ENCODE measurements at regions not wholly inside any gene's neighbourhood (a gene's known extent, or its start where the extent isn't known, plus 50 kb on each side); places are given as distances from the start of the nearest gene placed in this dataset.

DNA sequence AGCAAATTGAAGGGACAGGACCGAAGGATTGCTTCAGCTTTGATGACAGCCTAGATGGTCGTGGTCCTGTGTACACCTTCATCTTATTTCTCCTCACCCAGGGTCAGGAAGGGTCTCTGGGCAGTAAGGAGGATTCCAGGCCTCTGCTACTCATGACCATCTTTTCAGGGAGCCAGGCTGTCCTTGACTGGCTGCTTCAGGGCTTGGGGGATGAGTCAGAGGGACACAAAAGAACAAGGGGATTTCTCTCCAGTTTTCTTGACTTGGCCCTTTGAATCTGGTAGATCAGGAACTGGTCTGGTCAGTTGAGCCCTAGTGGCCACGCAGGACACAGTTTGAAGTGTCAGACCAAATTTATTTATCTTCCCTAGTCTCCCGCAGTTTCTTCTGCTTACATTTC, 402.1 kb upstream of the CHD6 start:
- DNase-seq: no peak

- DNase-seq: no peak
Measured at GRCh38 chr20:42018979-42019378, 400.8 kb upstream of the CHD6 start.

DNA sequence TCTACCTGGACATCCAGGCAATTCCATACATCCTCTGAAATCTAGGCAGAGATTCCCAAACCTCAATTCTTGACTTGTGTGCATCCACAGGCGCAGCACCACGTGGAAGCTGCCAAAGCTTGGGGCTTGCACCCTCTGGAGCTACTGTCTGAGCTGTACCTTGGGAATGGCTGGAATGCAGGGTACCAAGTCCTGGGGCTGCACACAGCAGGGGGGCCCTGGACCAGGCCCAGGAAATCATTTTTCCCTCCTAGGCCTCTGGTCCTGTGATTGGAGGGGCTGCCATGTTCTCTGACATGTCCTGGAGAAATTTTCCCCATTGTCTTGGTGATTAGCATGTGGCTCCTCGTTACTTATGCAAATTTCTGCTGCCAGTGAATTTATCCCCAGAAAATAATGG, 391.9 kb upstream of the CHD6 start:
- no peak for DNase-seq

GRCh38 chr20:42007251-42007650, 389.1 kb upstream of the CHD6 start:
- DNase-seq: no peak

DNA sequence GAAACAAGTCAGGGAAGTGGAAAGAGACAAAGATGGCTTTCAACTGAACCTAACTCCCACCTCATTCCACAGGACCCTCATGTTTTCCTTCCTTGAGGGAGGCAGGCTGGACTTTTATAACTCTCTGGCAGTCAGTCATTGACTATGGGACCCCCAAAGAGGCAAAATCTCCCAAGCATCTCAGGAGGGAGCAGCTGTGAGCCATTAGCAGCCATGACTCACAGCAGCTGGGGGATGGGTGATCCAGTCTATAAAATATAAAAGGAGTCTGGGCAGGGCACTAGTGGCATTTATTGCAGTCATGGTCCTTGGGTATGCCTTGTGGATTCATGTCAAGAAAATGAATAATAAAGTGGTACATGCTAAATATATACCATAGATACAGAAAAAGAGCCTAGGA, 387.0 kb upstream of the CHD6 start:
- DNase-seq: no peak

GRCh38 chr20:42003380-42003779, 385.2 kb upstream of the CHD6 start:
- DNase-seq: no peak

DNA sequence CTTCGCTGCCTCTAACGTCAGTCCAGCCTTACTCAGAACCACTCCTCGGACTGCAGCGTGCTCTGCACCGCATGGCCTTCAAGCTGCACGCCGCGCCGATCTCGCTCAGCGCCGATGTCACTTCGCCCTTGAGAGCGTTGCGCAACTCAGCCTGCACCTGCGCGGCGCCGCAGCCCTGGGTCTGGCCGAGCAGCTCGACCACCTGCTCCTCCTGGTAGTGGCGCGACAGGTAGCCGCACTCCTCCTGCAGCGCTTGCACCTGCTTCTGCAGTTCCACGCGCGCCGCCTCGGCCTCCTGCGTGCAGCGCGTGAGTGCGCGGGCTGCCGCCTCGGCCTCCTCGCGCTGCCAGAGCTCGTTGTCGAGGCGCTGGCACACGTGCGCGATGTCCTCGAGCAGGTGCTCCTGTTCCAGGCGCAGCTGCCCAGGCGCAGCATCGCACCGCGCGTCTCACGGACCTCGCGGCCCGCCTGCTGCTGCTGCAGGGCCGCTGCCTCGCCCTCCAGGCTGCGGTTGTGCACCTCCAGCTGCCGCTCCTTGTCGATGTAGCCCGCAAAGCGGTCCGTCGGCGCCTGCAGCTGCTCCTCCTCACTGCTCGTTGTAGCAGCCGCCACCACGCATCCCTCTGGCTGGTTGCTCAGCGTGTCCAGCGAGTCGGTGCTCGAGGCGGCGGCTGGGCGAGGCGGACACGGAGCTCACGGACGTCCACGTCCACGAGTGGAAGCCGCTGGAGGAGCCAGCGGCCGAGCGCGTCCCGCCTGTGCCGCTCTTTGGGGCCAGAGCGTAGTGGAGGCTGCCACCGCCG, 380.6 kb upstream of the CHD6 start:
- no peak for DNase-seq

GRCh38 chr20:41996951-41997350, 378.8 kb upstream of the CHD6 start:
- DNase-seq: no peak

DNA sequence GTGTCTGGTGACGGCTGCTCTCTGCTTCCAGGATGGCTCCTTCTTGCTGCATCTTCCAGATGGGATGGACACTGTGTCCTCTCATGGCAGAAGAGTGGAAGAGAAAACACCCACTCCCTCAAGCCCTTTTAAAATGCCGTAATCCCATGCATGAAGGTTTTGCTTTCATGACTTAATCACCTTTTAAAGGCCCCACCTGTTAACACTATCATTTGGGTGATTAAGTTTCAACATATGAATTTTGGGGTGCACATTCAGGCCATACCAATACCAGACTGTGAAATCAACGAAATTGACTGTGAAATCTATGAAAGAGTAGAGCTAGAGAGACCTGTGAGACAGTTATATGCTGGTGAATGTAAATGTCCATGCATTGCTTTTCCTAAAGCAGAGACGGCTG, 374.3 kb upstream of the CHD6 start:
- no peak for DNase-seq

- no peak for DNase-seq
Measured at GRCh38 chr20:41991412-41991811, 373.2 kb upstream of the CHD6 start.

DNA sequence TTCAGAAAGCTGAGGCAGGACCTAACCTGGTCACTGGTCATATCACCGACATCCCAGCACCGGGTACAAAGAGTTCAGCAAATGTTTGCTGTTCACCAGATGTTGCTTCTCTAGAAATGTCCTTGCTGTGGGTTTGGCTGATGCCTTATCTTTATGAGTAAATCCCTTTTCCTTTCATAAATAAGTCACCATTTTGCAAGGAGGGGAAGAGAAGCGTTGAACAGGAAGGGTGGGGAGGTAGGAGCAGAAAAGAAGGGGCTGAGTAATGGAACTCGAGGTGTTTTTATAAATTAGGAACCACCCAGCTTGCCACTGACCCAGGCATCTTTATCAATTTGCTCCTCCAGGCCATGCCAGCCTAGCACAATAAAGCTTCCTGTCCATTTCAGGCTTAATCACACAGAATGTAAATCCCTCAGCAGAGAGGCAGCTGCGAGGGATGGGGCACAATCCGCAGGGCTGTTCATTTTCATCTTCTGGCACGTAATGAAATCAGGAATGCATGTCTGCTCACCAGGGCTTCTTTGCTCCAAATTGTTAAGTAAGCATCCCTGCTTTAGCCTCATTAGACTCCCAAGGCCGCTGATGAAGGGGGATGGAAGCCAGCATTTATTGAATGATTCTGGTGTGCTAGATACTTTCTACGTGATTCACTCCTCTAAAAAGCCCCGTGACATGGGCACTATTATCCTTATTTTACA, 371.9 kb upstream of the CHD6 start:
- no peak for DNase-seq

GRCh38 chr20:41989039-41989679, 371.0 kb upstream of the CHD6 start:
- no peak for DNase-seq

GRCh38 chr20:41984031-41984430, 365.9 kb upstream of the CHD6 start:
- no peak for DNase-seq

GRCh38 chr20:41983159-41983558, 365.0 kb upstream of the CHD6 start:
- DNase-seq: no peak

- no peak for DNase-seq
Measured at GRCh38 chr20:41981746-41982145, 363.6 kb upstream of the CHD6 start.

GRCh38 chr20:41978875-41979274, 360.7 kb upstream of the CHD6 start:
- no peak for DNase-seq

DNA sequence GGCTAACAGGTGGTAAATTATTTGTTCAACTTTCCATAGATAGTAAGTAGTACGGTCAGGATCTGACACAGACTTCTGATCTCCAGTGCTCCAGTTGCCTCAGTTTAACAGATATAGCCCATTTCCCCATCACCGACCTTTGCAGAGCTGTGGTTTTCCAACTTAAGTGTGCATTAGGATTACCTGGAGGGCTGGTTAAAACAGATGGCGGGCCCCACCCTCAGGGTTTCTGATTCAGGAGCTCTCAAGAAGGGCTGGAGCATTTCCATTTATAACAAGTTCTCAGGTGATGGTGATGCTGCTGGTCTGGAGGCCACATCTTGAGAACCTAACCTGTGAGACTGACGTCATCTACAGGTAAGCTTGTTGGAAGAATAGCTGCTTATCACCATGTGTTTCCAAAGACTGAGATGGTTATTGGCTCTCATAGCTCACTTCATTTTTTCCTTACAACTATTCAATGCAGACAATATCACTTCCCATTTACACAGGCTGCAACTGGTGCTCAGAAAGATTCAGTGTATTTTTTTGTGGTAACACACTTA, 360.1 kb upstream of the CHD6 start:
- DNase-seq: no peak

DNA sequence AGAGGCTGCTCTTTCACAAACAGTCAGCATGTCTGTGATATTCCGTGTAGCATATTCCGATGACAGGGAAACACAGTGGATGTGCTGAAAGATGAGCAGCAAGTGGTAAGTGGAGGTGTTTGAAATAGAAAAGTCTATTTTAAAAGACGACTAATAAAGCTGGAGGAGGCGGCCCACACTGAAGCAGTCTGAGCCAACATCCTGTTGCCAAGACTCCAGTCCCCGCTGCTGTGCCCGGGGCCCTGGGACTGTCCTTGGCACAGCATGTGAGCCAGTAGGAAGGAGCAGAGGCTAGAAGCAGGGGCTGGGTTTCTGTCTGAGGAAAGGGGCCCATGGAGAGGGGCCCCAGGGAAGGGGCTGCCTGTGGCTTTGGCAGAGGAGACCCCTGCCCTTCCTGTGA, 351.5 kb upstream of the CHD6 start:
- no peak for DNase-seq

DNA sequence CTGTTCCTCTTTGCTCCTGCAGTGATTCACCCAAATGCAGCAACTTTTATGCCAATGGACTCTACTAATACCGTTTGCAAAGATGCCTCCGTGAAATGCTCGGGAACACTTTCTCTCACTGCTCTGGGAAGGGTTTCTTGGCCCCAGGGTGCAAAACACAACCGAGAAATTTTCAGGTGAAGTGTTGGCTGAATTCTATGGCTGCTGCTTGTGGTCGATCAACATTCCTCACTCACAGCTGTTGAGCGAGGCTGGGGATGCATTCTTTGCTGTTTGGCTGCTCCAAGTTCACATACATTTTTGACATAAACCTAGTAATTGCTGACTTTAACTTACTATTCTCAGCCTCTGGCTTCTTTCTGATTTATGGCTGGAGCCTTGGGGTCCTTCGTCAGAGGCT, 342.0 kb upstream of the CHD6 start:
- DNase-seq: no peak

GRCh38 chr20:41958391-41958790, 340.2 kb upstream of the CHD6 start:
- no peak for DNase-seq

DNA sequence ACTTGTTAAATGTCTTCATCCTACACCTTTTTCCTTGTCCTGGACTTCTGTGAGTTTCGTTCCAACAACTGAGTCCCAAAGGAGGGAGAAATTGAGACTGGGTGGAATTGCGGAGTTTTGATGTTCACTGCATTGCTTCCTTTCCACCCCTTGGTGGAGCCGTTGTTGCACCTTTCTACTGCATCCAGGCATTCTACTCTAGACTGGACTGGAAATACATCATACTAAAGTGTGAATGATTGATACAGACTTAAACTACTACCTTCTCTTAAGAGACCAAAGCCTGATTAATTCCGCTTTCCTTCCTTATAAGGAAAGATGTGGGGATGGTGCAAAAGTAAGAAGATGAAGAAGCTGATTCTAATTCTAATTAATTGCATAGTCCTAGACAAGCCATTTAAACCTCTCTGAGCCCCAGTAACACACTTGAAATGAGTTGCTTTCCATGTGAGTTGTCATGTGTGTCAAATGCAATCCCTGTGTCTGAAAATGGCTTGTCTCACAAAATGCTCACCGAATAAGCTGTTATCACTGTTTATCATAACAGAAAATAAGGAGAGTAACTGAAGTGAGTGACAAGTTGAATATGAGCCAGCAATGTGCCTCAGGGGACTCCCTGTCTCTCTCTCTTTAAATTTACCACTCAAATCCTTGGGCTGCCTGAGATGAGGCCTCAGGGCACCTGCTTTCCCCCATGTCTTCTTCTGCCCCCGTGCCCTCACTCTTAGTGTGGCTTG, 338.3 kb upstream of the CHD6 start:
- DNase-seq: no peak

- DNase-seq: no peak
Measured at GRCh38 chr20:41952166-41952565, 334.0 kb upstream of the CHD6 start.

GRCh38 chr20:41951615-41952014, 333.4 kb upstream of the CHD6 start:
- no peak for DNase-seq
